HG02840 (cell line): ENCODE measurements at regions not wholly inside any gene's neighbourhood (a gene's known extent, or its start where the extent isn't known, plus 50 kb on each side); places are given as distances from the start of the nearest gene placed in this dataset.
"Not testable (repeated sequence)": the region's sequence is repeated elsewhere in the genome, so short reads cannot be mapped to it uniquely, and the experiment has no call there.

Source experiments
- ATAC-seq: cut with Tn5 transposase; IDR thresholded peaks from one replicate; pipeline ENCODE4 v1.9.1; 2021; ENCODE audit warnings: mild to moderate bottlenecking, moderate library complexity, moderate number of reproducible peaks; ENCODE audit not compliant: unreplicated experiment, low FRiP score

DNA sequence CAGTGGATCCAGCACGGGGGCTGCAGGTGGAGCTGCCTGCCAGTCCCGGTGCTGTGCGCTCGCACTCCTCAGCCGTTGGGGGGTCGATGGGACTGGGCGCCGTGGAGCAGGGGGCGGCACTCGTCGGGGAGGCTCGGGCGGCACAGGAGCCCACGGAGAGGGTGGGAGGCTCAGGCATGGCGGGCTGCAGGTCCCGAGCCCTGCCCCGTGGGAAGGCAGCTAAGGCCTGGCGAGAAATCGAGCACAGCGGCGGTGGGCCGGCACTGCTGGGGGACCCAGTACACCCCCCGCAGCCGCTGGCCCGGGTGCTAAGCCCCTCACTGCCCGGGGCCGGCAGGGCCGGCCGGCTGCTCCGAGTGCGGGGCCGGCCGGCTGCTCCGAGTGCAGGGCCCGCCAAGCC, 52.3 kb upstream of the MARK1 start:
- ATAC-seq = not testable (repeated sequence)

DNA sequence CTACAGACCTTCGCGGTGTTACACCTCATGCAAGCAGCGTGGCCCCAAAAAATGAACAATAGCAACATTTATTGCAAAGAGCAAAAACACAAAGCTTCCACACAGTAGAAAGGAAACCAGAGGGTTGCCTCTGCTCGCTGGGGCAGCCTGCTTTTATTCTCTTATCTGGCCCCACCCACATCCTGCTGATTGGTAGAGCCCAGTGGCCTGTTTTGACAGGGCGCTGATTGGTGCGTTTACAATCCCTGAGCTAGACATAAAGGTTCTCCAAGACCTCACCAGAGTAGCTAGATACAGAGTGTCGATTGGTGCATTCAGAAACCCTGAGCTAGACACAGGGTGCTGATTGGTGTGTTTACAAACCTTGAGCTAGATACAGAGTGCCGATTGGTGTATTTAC, 52.8 kb upstream of the MARK1 start:
- ATAC-seq = not testable (repeated sequence)

DNA sequence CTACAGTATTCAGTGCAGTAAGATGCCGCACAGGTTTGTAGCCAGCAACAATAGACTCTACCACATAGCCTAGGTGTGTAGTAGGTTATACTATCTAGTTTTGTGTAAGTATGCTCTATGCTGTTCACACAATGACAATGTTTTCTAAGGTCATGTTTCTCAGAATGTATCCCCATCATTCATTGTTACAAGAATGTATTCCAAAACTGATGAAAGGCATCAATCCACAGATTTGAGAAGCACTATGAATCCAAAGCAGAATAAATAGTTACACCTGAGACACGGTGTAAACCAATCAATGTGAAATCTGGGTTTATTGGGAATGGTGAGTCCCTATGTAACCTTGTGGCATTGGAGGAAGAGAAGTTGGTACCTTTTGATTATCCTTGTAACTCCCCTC, 54.5 kb upstream of the MARK1 start:
- no peak for ATAC-seq

GRCh38 chr1:220462752-220463151, 65.2 kb upstream of the MARK1 start:
- ATAC-seq = no peak

DNA sequence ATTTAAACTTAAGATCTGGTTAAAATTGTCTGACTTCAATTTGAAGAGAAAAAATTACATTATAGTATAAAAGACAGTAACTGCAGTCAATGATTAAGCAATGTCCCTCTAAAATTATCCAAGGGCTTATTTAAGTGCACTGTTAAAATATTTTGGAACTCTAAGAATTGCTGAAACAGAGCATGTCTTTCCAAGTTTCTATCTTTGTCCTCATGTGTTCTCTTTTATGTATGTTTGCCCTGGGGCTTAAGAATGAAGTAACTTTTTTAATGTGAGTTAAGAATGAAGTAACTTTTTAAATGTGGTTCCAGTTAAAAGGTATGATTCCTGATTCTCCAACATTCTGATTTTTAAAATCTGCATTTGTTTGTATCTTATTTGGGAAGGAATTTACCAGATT, 69.0 kb upstream of the MARK1 start:
- no peak for ATAC-seq

DNA sequence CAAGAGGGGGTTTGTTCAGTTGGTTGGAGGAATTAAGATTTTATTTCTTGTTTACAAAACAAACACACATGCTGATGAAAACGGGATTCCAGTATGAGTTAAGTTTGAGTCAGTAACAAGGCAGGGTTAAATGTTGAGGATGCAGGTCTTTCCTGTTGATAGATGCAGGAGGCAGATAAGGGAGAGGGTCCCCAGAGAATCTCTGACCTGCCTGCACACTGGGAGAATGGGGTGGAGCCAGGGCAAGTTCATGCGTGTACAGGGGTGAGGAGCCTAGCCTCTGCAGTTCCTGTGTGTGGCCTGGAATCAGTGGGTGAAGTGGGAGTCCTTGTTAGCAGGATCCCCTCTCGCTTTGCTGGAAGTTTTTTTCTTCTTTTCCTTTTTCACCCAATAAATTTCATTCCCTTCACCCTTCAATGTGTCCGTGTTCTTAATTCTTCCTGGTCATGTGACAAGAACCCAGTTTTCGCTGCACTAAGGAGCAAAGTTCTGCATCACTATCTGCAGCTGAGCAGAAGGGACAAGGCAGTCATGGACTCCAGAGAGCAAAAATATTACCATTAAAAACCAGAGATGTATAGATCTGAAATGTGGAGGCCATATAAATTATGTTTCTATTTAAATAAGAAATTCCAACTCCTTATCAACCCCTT, 69.9 kb upstream of the MARK1 start:
- no peak for ATAC-seq

GRCh38 chr1:220455559-220455958, 72.4 kb upstream of the MARK1 start:
- no peak for ATAC-seq

- no peak for ATAC-seq
Observed at GRCh38 chr1:220454155-220454777, 73.7 kb upstream of the MARK1 start.

DNA sequence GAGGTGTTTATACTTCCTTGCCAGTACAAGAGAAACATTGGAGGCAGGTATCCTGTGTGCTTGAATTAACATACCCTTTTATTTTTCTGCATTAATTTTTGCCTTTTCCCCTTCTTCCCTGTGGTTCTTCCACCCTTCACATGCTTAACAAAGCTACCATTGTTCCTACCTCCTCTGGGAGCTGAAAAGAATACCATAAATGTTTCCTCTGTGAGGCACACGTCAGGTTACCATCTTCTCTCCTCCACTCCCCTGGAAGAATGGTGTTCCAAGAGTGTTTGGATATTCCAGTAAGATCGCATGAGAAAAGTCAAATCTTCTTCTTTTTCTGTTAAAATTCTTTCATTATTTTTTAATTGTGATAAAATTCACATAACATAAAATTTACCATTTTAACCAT, 74.6 kb upstream of the MARK1 start:
- no peak for ATAC-seq

DNA sequence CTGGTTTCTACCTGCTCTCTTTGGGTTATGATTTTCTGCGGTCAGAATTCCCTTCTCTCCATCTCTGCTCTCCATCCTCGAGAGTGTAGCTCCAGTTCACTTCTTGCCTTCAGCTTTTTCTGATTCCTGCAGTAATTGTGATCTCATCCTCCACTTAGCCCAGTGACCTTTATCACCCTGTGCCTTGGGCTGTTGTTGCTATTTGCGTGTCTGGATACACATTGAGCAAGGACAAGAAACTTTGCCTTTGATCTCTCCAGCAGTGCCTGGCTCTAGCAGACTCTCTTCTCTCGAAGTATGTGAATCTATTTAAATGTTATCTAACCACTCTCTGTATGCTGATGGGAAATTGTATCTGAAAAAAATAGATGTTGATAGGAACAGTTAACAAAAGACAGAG, 76.4 kb upstream of the MARK1 start:
- ATAC-seq = no peak

DNA sequence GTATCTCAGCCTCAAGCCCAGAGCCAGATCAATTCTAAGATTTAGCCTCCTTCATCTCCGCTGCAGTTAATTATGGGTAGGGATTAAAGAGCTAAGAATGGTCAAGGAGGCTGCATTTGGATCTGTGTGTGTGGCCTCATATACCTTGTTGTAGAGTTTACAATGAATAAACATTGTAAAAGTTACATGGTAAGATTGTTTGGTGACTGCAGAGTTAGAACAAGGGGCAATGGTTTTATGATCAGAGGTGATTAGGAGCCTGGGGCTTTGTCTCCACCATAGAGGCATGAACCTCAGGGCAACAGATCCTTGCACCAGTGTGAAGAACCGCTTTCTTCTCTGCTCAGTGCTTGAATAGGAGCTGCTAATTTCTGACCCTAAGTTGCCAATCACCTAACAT, 77.0 kb upstream of the MARK1 start:
- ATAC-seq = no peak

DNA sequence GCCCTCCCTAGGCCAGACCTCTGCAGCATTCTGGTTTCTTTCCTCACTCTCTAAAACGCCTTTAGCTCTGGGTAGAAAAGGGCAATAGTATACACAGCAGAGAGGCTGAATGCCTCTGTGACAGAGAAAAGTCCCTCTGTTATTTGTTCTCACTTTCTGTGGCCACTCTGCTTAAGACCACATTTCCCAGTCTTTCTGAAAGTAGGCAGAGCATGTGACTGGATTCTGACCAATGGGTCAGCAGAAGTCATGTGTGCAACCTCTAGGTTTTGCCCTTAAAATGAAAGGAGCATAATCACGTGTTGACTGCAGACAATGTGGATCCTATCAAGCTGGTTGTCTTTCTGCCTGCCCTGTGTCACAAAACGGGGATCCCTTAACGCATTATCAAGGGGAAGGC, 79.7 kb upstream of the MARK1 start:
- ATAC-seq = no peak

DNA sequence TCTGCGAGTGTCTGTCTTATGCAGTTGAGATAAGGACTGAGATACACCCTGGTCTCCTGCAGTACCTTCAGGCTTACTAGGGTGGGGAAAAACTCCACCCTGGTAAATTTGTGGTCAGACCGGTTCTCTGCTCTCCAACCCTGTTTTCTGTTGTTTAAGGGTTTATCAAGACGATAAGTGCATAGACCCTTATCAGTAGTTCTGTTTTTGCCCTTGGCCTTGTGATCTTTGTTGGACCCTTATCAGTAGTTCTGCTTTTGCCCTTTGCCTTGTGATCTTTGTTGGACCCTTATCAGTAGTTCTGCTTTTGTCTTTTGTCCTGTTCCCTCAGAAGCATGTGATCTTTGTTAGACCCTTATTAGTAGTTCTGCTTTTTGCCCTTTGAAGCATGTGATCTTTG, 83.3 kb upstream of the MARK1 start:
- not testable (repeated sequence) for ATAC-seq

- ATAC-seq = no peak
Observed at GRCh38 chr1:220441211-220441610, 86.7 kb upstream of the MARK1 start.

- ATAC-seq = no peak
Observed at GRCh38 chr1:220438741-220439140, 89.2 kb upstream of the MARK1 start.

DNA sequence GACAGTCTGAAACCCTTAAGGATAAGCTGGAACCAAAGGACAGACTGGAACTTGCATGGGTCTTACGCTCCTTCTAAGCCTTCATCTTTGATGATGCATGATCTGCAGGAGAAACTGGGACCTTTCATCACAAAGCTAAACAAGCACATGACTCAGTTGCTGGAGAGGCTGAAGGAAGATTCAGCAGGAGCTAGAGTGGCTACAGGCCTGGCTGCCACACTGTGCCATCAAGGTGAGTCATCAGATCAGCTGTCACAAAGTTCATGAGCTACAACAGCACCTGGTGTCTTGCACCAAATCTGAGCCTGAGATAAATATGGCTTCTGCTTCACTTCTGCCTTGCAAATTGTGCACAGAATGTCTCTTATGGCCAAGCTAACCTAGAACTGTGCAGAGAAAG, 95.5 kb upstream of the MARK1 start:
- ATAC-seq = no peak

GRCh38 chr1:220431554-220432239, 96.2 kb upstream of the MARK1 start:
- no peak for ATAC-seq

DNA sequence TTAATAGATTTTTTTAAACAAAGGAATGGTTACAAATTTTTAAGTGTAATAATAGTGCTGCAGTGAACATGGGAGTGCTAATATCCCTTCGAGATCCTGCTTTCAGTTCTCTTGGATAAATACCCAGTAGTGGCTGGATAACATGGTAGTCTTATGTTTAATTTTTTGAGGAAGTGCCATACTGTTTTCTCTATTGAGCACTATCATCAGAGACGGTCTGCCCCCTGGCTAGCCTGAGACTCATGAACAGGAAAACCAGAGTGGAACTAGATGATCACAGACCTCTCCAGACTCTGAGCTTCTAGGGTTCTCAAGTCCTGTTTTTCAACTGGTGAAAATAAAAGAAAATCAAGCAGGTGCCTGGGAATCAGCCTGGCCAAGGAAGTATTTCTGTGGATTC, 97.3 kb upstream of the MARK1 start:
- ATAC-seq = no peak

- no peak for ATAC-seq
Observed at GRCh38 chr1:220430059-220430458, 97.9 kb upstream of the MARK1 start.

DNA sequence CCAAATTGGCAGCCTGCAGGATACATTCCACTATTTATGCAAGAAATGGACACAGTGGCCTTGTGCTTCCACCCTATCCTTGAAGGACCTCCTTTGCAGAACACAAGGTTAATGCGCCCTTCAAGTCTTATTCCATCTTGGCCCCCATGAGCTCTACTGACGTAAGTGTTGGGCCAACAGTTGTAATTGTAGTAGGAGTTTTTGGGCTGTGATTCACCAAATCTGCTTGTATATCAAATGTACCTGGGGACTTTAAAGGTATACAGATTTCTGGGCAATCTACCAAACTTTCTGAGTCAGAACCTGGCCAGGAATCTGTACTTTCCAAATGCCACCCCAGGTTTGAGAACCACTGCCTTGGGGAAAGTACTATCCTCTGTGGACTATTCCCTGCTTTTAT, 100.9 kb upstream of the MARK1 start:
- no peak for ATAC-seq

GRCh38 chr1:220425852-220426251, 102.1 kb upstream of the MARK1 start:
- no peak for ATAC-seq

DNA sequence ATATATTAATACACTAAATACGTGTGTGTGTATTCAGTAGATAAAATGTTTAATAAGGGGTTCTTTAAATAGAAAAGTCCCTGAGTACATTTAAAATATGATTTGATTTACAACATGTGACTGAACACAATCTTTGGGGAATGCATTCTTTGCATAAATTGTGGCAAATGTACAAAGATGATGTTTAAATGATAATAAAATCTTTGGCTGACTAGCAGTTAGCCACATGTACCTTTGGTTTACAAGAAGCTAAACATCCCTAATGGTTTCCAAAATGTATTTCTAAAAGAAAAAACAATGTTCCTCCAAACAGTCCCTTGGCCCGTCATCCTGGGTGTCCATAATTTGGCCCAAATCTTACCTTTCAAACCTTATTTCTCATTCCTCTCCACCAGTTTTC, 106.4 kb upstream of the MARK1 start:
- no peak for ATAC-seq
